HFF-Myc (cell line): ENCODE measurements at regions not wholly inside any gene's neighbourhood (a gene's known extent, or its start where the extent isn't known, plus 50 kb on each side); places are given as distances from the start of the nearest gene placed in this dataset.
A peak's percentile ranks its signal among the peaks of the same experiment; 100 is the strongest.

ENCODE experiments used
- DNase-seq: peaks from one replicate; pipeline ENCODE4 v3.0.0-alpha.2; 2011; ENCODE audit warnings: low read depth; ENCODE audit errors: extremely low read depth
- H3K4me3 ChIP-seq: replicated peaks from 2 replicates; pipeline ENCODE4 v1.5.1; 2011; ENCODE audit warnings: low read depth, mild to moderate bottlenecking, control low read depth, low read length
- TF ChIP-seq, protein P1 (sequence below): IDR thresholded peaks from 2 replicates; pipeline ENCODE4 v1.5.1; 2012; ENCODE audit warnings: mild to moderate bottlenecking, low read depth, low read length, control low read depth; ENCODE audit errors: missing control alignments

- DNase-seq = no peak
- H3K4me3 ChIP-seq = no peak overlapping the region
- TF ChIP-seq, protein P1, sequence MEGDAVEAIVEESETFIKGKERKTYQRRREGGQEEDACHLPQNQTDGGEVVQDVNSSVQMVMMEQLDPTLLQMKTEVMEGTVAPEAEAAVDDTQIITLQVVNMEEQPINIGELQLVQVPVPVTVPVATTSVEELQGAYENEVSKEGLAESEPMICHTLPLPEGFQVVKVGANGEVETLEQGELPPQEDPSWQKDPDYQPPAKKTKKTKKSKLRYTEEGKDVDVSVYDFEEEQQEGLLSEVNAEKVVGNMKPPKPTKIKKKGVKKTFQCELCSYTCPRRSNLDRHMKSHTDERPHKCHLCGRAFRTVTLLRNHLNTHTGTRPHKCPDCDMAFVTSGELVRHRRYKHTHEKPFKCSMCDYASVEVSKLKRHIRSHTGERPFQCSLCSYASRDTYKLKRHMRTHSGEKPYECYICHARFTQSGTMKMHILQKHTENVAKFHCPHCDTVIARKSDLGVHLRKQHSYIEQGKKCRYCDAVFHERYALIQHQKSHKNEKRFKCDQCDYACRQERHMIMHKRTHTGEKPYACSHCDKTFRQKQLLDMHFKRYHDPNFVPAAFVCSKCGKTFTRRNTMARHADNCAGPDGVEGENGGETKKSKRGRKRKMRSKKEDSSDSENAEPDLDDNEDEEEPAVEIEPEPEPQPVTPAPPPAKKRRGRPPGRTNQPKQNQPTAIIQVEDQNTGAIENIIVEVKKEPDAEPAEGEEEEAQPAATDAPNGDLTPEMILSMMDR = no peak
Observed at GRCh38 chr5:103487218-103487617, 75.4 kb downstream of the NUDT12 start.

GRCh38 chr5:103486739-103487138, 75.8 kb downstream of the NUDT12 start:
- TF ChIP-seq, protein P1 = no peak

DNA sequence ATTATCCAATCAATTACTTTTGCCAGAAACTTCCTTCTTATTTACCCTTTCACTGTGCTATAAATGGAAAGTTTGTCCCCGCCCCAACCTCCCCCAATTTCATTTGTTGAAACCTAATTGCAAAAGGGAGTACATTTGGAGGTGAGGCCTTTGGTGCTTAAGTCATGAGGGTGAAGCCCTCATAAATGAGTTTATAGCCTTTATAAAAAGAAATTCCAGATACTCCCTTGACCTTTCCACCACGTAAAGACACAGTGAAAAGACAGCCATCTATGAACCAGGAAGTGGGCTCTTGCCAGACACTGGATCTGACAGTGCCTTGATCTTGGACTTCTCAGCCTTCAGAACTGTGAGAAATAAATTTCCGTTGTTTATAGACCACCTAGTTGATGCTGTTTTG, 82.3 kb downstream of the NUDT12 start:
- DNase-seq = no peak
- H3K4me3 ChIP-seq = no peak overlapping the region
- TF ChIP-seq, protein P1 = no peak

More at GRCh38 chr5:103486739-103487138, 75.8 kb downstream of the NUDT12 start:
- H3K4me3 ChIP-seq = no peak overlapping the region
- DNase-seq = no peak

DNA sequence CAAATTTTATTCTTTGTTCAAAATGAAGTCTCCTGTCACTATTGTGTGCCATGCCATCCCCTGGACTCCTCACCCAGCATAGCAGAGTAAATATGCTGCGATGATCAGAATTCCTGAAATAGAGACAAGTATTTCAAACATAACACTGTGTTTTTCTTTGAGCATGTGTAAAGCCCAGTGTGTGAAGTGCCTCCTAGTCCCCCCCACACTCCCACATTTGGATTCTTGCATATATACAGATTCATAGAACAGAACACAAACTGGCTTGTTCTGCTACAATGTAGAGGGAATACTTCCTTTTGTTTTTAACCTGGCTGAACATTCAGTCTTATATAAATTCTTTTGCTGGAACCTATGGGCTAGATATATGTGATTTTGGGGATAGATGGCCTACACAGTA, 84.9 kb downstream of the NUDT12 start:
- no peak overlapping the region for H3K4me3 ChIP-seq
- no peak for DNase-seq
- TF ChIP-seq, protein P1 = no peak

DNA sequence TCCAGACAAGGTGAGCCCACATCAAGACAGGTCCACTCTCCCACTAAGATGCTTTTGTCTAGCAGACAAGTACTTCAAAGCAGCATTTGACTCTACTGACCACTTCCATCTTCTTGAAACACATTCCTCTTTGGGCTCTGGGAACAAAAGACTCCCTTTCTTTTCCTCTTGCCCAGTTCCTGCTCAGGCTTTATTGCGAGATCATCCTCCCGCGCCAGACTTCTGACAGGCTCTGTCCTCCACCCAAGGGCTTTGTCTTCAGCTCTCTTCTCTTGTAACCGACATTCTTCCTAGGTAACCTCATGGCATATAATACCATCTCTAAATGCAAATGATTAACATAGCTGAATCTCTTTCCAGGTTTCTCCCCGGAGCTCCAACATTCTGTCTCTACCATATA, 85.8 kb downstream of the NUDT12 start:
- TF ChIP-seq, protein P1 = no peak

DNA sequence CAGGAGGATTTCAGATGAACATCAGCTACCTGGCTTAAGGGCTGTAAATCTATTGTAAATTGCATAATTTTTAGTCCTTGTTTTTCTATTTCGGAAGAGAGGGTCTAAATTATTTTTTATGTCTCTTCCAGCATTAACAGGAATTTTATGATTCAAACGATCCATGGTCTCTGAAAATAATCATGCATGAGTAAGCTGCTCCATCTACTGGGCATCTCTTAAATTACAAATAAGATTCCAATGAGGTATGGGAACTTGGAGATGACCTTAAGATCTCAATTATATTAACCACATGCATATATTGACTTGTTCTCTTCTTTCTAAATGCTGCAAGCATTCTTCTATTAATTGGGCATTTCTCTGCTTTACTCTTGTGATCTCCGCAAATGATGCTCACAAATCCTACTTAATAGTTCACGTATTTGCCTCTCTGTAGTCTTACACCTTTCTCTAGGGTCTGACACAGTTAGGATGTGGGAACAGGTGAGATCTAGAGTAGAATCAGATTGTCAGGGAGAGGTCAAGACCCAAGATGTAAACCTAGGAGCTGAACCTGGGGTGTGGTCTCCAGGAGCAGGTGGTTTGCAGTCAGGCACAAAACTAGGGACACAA, 86.9 kb downstream of the NUDT12 start:
- TF ChIP-seq, protein P1 = peak; percentile 47
- H3K4me3 ChIP-seq = no peak overlapping the region
- peak; percentile 37 for DNase-seq

More for the DNA sequence above, 85.8 kb downstream of the NUDT12 start:
- no peak for DNase-seq
- H3K4me3 ChIP-seq = no peak overlapping the region

DNA sequence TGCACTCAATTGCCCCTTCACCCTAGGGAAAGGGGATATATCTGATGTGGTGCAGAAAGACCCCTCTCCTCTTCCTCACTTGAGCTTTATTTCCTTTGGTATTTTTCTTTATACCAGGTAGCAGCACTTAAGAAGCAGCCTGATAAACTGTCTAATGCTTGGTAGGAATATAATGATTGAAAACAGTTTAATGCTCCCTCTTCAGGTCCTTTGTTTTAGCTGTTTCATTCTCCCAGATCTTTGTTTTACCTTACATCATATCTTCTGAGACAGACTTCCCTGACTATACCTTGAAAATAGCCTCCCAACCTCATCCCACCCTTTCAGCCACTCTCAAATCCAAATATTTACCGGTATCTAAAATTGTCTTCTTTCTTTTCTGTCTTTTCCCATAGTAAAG, 87.9 kb downstream of the NUDT12 start:
- H3K4me3 ChIP-seq = no peak overlapping the region
- no peak for DNase-seq
- TF ChIP-seq, protein P1 = no peak
